SK-N-DZ (cell line): ENCODE measurements at regions not wholly inside any gene's neighbourhood (a gene's known extent, or its start where the extent isn't known, plus 50 kb on each side); places are given as distances from the start of the nearest gene placed in this dataset.
"Not testable (repeated sequence)": the region's sequence is repeated elsewhere in the genome, so short reads cannot be mapped to it uniquely, and the experiment has no call there.

Experiments used
- DNase-seq: peaks from one replicate; pipeline ENCODE4 v3.0.0-alpha.2; 2015; ENCODE audit warnings: low spot score

DNA sequence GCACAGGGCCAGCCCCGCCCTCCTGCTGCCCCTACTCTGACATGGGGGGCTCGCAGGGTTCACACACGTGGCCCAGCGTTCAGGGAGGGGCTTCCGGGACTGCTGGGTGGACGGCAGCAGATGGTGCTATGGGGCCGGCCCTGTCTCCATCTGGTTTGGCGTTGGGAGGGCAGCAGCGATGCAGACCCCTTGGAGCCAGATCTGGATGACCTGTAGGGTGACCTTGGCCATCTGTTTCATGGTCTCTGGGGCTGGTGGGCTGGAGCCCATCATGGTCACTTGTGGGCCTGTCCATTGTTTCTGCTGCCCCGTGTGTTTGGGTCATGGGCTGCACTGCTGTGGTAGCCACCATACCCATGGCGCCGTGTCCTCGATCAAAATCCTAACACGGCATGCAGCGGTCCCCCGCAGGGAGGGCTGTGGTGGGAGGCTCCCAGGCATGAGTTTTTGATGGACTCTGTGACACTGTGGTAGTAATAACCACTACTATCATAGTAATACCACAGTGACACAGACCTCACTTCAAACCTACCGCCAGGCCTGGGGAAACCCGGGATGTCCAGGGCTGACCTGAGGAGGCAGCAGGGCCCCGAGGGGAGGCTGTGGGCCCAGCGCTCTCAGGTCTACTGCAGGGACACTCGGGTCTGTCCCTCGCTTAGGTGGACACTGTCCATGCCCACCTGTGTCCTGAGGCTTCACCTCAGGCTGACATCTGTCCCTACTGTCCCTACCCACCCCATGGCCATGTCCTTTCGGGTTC is 359.4 kb downstream of the TMEM121 start:
- DNase-seq: no peak

DNA sequence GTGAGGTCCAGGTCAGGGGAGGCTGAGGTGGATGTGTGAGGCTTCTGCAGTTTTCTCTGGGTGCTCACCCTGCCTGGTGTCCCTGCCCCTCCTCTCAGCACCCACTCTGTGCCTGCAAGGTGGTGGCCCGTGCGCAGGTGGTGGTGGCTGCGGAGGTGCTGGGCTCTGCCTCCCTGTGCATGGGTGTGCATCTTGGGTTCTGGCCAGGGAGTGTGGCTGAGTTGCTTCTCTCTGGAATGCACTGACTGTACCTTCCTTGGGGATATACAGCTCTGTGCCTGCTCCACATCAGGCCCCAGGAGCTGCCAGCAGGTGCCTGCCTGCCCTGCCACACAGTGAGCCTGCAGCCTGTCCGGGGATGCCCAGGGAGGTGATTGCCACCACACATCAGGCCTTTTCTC is 360.4 kb downstream of the TMEM121 start:
- DNase-seq: not testable (repeated sequence)

DNA sequence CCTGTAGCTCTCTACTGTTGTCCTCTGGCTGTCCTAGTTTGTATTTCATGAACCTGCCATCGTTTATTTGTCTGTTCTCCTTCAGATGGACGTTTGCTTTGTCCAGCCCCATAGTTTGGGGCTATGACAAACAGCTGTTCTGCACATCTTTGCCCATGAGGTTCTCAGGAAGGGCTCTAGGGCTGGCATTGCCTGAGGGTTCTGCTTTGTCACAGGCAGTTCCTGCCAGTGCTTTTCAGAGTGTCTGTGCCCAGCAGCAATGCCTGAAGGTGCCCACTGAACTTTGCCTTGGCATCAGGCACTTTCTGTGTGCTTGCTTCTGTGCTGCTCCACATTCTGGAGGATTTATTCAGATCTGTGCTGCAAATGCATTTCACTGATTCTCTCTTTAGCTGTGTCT is 361.3 kb downstream of the TMEM121 start:
- no peak for DNase-seq

DNA sequence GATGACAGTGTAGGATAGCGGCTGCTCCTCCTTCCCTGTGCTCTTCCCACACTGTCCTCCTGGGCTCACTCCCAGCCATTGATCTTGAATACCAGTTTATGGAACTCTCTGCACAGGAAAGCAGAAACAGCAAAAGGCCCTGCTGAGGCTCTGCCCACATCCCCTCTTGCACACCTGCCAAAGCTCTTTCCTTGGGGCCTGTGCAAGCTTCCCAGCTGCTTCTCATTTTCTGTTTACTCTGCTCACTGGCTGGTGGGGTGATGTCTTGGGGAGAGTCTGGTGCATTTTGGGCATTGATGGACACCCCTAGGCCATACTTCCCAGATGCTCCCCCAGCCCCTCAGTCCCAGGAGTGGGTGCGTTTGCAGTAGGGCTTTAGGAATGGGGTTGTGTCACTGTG is 361.8 kb downstream of the TMEM121 start:
- DNase-seq: no peak

DNA sequence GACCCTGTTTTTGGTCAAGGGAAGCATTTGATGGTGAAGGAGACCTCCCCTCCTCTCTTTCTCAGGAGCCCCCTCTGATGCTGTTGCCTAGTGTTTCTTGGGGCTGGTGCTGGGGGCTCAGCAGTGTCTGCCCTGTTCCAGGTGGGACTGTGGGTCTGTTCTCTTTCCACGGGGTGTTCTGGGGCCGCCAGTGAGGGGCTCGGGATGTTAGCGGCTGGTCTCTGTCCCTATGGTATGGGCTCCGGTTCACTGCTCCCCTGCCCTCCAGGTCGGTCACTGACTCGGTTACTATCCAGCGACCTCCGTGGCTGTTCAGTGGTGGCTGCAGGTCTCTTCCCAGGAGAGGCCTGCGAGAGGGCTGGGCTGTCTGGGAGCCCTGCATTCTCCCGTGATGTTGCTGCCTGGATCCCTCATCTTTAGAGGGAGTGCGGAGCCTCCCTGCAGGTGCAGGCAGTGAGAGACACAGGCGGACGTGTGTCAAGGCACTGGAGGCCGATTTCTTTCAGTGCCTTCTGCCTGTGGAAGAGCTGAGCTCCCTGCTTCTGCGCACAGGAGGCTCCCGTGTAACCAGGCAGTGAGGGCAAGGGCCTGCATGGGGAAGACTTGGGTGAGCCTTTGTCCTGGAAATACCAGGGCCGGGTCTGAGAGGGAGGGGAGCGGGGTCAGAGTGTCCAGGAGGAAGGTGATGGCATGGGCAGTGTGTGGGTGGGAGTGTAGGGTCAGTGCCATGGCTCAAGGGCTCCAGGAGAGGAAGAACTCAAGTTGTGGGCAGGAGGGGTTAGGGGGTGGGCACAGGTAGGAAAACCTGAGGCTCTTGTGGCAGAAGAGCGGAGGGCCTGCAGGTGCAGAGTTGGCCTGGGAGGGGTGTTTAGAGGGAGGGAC is 362.6 kb downstream of the TMEM121 start:
- DNase-seq: no peak

DNA sequence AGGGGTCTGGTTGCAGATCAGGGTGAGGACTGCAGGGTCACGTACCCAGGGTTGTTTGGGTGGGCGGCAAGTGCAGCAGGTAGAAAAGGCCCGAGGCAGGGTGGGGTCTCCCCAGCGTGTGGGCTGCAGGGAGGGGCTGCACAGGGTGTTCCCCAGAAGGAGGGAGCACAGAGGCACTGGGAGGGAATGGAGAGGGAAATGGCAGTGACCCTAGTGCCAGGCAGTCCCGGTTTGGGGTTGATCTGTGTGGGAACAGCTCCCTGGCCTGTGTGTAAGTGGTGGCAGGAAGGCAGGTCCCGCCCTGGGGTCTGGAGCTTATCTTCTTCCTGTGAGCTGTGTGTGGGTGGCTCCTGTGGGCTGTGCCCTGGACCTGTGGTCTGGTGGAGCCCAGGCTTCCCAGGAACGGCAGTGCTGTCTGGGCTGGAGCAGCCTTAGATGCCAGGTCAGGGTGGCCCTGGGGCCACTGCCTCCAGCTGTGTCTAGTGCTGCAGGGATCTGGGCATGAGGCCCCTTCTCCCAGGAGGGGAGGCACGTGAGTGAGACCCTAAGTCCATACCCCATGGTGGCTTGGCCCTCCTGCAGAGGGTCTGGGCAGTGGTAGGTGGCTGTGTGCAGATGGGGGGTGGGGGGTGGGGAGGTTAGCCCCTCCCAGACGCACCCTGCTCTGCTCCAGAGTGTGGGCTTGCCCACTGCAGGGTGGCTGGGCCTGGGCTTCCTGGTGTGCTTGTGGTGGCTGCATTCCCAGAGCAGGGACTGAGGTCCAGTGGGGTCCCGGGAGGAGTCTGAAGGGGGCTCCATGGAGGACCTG is 363.5 kb downstream of the TMEM121 start:
- DNase-seq: no peak

DNA sequence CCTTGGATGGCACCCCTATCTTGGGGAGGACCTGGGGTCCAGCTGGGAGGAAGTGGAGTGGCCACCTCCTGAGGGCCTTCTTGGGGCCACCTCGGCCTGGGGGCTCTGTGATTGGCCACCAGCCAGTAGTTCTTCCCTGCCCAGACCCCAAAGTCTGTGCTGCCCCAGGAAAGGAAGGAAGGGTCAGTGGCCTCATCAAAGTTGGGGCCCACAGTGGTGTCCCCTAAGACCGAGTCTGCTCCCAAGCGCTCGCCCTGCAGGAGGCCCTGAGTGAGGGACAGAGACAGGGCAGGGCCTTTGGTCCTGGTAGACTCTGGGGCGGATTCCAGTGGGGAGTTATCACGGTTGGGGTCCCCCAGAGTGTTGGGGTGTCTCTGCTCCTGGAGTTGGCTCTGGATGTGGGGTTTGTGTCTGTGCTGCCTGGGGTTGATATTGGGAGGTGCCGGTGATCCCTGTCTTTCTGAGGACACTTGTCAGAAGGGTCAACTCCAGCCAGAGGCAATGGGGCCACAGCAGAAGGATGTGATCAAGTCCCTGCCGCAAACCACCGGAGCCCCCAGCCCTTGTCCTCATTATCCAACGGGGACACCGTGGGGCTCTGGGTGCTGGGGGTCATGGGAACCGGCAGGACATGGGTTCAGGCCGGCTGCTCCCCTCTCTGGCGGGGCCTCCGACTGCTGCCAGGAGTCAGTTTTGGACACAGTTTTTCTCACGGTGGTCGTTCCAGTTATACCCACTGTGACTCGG is 364.3 kb downstream of the TMEM121 start:
- DNase-seq: no peak

DNA sequence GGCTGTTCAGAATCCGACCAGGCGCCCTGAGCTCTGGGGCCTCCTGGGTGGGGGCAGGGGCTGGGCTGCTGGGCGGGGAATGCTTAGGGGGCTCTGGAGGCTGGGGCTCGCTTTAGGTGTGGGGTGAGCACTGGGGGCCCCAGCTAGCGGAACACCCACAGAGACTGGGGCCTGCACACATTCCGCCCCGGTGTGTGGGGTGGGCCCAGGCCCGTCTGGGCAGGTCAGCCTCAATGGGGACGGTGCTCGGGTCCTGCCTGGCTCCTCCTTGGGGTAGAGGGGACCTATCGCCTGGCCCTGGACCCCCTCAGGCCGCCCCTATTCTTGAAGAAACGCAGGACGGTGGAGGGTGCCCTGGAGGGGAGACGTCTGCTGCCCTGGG is 364.8 kb downstream of the TMEM121 start:
- no peak for DNase-seq

DNA sequence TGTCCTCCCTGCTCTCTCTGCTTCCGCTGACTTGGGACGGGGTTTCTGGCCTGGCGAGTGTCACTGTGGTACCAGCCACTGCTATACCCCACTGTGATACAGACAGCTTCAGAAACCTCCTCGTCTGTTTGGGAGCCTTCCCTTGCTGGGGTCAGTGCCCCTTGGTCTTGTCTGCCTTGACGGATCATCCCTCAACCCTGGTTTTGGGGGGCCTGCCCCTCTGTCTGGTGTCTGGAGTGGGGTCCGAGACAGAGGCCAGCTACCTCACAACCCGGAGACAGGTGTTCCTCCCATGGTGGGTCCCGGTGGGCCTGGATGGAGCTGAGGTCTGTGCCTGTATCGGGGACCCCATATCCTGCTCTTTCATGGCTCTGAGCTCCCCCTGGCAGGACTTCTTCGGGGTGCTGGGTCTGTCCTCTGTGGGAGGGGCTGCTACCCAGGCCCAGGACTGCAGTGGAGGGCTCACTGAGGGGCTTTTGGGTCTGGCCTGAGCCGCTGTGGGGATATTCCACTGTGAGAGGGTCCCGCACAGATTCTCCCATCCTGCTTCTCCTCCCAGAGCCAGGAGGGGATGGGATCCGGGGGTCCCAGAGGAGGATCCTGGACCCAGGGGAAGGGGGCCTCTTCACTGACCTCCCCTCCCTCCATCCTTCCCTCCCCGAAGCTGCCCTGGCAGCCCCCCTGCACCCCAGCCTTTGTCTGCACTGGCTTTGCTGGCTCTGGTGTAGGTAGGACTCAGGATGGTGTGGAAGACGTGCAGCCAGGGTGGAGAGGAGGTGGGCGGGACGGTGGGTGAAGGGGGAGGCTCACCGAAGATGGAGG is 365.5 kb downstream of the TMEM121 start:
- DNase-seq: no peak

DNA sequence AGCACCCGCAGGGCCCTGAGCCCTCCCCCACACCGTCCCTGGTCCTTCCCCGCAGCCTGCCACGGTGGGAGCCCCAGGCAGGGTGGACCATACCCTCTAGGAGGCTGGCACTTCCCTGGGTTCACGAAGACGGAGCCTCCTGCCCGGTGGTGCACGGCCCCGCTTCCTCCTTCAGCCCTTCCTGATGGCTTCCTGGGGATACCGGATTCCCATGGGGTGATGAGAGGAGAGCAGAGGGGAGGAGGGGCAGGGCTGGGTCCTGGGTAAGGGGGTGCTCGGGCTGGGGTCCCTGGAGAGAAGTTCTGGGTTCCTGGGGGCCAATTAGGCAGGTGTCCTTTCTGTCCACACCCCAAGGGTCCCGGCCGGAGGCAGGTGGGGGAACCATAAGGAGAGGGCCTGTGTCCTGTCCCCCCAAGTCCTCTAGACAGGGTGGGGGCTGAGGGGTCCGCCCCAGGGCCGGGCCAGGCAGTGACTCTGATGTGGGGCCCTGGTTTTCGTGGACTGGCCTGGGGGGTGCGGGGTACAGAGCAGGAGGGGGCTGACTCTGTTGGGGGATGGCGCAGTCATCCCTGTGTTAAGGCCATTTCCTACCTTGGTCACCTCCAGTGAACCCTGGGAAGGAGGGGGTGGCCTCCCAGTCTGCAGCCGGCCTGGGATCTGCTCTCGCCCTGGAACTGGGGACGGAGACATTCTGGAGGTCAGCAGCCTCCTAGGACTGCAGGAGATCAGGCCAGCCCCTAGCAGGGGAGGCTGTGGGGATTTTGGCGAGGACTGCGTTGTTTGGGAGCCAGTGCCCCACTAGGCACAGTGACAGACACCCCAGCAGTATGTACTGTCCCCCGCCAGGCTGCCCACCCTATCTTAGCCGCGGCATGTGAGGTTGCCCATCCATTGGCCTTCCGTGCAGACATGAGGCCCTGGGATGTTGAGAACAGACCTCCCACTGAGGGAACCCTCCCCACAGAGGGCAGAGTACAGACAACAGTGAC is 366.4 kb downstream of the TMEM121 start:
- not testable (repeated sequence) for DNase-seq

DNA sequence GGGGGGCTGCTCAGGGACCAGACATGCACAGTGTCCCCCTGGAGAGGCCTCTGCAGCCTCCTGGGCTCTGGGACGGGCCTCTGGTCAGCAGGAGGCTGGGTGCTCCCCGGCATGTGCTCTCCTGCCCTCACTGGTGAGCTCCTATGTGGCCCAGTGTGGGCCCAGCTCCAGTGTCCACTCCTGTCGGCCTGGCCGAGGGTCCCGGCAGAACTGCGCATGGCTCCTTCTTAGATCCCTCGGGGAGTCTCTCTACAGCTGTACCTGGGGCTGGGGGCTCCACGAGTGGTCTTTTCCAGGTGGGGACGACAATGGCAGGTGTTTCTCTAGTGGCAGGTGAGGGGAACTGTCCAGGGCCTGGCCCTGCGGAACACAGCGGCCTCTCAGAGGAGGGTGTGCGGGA is 367.3 kb downstream of the TMEM121 start:
- not testable (repeated sequence) for DNase-seq

DNA sequence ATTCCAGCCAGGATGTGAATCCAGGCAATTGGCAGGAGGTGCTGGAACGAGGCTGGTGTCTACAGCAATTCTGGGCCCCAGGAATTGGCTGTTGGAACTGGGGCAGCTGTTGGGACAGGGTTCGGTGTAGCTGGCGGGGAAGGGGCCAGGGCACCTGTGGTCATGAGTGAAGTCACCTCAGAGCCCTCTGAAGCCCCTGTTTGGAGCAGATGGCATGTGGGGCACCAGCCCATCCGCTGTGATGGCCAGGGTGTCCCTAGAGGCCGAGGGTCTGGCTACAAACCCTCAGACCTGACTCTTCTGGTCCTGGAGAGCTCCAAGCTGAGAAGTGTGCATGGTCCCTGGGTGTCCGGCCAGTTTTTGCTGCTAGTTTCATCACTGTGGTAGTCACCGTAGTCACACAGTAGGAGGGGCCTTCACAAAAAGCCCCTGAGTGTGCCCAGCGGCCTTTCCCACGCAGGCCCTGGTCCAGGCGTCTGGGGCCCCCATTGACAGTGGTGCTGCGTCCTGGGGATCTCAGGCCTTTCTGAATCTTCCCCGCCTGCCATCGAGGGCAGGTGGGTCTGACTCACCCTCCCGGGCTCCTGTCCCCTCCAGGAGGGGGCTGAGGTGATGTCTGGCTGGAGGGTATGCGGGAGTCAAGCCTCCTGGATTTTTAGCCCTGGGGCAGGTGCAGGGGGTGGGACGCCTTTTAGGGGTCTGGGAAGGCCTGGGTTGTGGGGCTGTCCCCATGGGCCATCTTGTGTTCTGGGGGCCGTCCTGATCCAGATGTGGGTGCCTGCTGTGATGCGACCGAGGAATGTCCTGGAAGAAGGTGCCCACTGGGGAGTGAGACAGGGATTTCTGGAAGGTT is 368.0 kb downstream of the TMEM121 start:
- DNase-seq: no peak

DNA sequence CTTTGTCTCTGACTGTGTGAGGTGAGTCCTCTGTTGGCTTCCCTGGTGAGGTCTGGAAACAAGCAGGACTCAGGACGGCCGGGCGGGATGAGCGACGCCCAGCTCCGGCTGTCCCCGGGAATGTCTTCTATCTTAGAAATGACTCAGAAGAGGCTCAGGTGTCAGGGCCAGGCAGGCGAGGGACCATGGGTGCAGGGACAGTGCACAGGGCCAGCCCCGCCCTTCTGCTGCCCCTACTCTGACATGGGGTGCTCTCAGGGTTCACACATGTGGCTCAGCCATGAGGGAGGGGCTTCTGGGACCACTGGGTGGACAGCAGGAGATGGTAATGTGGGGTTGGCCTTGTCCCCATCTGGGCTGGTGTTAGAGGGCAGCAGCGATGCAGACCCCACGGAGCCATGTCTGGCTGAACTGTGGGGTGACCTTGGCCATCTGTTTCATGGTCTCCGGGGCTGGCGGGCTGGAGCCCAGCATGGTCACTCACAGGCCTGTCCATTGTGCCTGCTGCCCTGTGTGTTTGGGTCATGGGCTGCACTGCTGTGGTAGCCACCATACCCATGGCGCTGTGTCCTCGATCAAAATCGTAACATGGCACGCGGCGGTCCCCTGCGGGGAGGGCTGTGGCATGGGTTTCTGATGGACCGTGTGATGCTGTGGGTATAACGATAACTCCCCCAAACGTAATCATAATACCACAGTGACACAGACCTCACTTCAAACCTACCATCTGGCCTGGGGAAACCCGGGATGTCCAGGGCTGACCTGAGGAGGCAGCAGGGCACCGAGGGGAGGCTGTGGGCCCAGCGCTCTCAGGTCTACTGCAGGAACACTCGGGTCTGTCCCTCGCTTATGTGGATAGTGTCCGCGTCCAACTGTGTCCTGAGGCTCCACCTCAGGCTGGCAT is 368.8 kb downstream of the TMEM121 start:
- DNase-seq: no peak

DNA sequence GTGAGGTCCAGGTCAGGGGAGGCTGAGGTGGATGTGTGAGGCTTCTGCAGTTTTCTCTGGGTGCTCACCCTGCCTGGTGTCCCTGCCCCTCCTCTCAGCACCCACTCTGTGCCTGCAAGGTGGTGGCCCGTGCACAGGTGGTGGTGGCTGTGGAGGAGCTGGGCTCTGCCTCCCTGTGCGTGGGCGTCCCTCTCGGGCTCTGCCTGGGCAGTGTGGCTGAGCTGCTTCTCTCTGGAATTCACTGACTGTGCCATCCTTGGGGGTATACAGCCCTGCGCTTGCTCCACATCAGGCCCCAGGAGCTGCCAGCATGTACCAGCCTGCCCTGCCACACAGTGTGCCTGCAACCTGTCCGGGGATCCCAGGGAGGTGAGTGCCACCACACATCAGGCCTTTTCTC is 369.8 kb downstream of the TMEM121 start:
- DNase-seq: not testable (repeated sequence)

DNA sequence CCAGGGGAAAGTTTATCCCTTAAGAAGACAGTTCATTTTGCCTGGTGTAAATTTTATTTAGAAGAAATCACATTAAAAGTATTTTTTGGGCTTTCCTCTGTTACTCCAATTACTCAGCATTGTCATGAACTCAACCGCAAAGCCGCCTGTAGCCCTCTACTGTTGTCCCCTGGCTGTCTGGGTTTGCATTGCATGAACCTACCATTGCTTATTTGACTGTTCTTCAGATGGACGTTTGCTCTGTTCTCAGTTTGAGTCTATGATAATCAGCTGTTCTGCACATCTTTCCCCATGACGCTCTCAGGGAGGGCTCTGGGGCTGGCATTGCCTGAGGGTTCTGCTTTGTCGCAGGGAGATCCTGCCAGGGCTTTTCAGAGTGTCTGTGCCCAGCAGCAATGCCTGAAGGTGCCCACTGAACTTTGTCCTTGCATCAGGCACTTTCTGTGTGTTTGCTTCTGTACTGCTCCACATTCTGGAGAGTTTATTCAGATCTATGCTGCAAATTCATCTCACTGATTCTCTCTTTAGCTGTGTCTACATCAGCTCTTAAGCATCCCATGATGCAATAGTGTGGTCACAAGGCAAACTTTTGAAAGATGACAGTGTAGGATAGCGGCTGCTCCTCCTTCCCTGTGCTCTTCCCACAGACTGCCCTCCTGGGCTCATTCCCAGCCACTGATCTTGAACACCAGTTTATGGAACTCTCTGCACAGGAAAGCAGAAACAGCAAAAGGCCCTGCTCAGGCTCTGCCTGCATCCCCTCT is 370.8 kb downstream of the TMEM121 start:
- DNase-seq: not testable (repeated sequence)

DNA sequence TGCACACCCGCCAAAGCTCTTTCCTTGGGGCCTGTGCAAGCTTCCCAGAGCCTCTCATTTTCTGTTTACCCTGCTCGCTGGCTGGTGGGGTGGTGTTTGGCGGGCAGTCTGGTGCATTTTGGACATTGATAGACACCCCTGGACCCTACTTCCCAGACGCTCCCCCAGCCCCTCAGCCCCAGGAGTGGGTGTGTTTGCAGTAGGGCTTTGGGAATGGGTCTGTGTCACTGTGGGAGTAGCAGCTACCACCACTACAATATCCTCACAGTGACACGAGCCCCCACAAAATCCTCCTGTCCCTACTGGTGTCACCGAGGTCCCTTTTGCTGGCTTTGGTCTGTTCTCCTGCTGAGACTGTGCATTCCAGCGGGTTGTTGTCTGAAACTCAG is 371.3 kb downstream of the TMEM121 start:
- DNase-seq: no peak
